Central memory CD8-positive, alpha-beta T cell (primary cell): ENCODE measurements at regions not wholly inside any gene's neighbourhood (a gene's known extent, or its start where the extent isn't known, plus 50 kb on each side); places are given as distances from the start of the nearest gene placed in this dataset.

Source experiments
- ATAC-seq: fragments of 150-1000 bp; cut with Tn5 transposase; replicated peaks from 2 replicates; pipeline ENCODE4 v1.10.0; 2022; ENCODE audit warnings: mild to moderate bottlenecking, moderate FRiP score, moderate number of reproducible peaks; ENCODE audit not compliant: poor library complexity, severe bottlenecking; ENCODE audit errors: extremely low read depth
- DNase-seq, 2 donors: peaks; one replicate each; pipeline ENCODE4 v3.0.0; 2021; ENCODE audit warnings: low spot score in 2 of 2
- H3K27ac Mint-ChIP-seq: one replicate; pipeline ENCODE4 v1.8.0; 2022; ENCODE audit warnings: low read depth, mild to moderate bottlenecking, moderate library complexity, mixed read lengths
- H3K27me3 Mint-ChIP-seq: one replicate; pipeline ENCODE4 v1.8.0; 2022; ENCODE audit warnings: mixed read lengths
- H3K36me3 Mint-ChIP-seq: one replicate; pipeline ENCODE4 v1.8.0; 2022; ENCODE audit warnings: mild to moderate bottlenecking, moderate library complexity, mixed read lengths; ENCODE audit not compliant: insufficient read depth
- H3K4me1 Mint-ChIP-seq: one replicate; pipeline ENCODE4 v1.8.0; 2022; ENCODE audit warnings: mixed read lengths
- H3K4me3 Mint-ChIP-seq: one replicate; pipeline ENCODE4 v1.8.0; 2022; ENCODE audit warnings: mild to moderate bottlenecking, moderate library complexity, mixed read lengths
- H3K9me3 Mint-ChIP-seq: one replicate; pipeline ENCODE4 v1.8.0; 2022; ENCODE audit warnings: mixed read lengths

- Mint-ChIP-seq H3K4me1 (no peaks in the 10 kb centered on the region), H3K27ac (no peak overlapping the region), H3K27me3 (peaks cover 15% of the 10 kb centered on the region), H3K9me3 (no peaks in the 10 kb centered on the region), H3K36me3 (peaks cover 1% of the 10 kb centered on the region), H3K4me3 (no peak overlapping the region)
- DNase-seq = no peak
- no peak for ATAC-seq
Measured at GRCh38 chr7:85074-85882, 107.1 kb upstream of the FAM20C start.

GRCh38 chr7:85883-86515, 106.4 kb upstream of the FAM20C start:
- no peak for DNase-seq
- Mint-ChIP-seq H3K27ac (no peak overlapping the region), H3K9me3 (no peaks in the 10 kb centered on the region), H3K36me3 (peaks cover 1% of the 10 kb centered on the region), H3K27me3 (peaks cover 9% of the 10 kb centered on the region), H3K4me3 (no peak overlapping the region), H3K4me1 (no peaks in the 10 kb centered on the region)
- no peak for ATAC-seq

- Mint-ChIP-seq H3K4me3 (no peak overlapping the region), H3K36me3 (peaks cover 1% of the 10 kb centered on the region), H3K27me3 (peaks cover 2% of the 10 kb centered on the region), H3K4me1 (no peaks in the 10 kb centered on the region), H3K9me3 (no peaks in the 10 kb centered on the region), H3K27ac (no peak overlapping the region)
- DNase-seq (no peak), ATAC-seq (no peak)
Measured at GRCh38 chr7:86629-87028, 105.7 kb upstream of the FAM20C start.

GRCh38 chr7:87047-87446, 105.3 kb upstream of the FAM20C start:
- no peaks in the 10 kb centered on the region for H3K4me1 Mint-ChIP-seq
- H3K4me3 Mint-ChIP-seq = no peak overlapping the region

GRCh38 chr7:87671-88070, 104.7 kb upstream of the FAM20C start:
- H3K4me1 Mint-ChIP-seq = no peaks in the 10 kb centered on the region

More at GRCh38 chr7:87047-87446, 105.3 kb upstream of the FAM20C start:
- ATAC-seq (no peak), DNase-seq (no peak)
- Mint-ChIP-seq H3K9me3 (no peaks in the 10 kb centered on the region), H3K27me3 (no peaks in the 10 kb centered on the region), H3K27ac (no peak overlapping the region), H3K36me3 (peaks cover 1% of the 10 kb centered on the region)

GRCh38 chr7:88095-88926, 104.1 kb upstream of the FAM20C start:
- H3K9me3 Mint-ChIP-seq = no peaks in the 10 kb centered on the region
- H3K27ac Mint-ChIP-seq = no peak overlapping the region
- ATAC-seq (no peak), DNase-seq (no peak)
- H3K27me3 Mint-ChIP-seq = peaks cover 13% of the 10 kb centered on the region
- H3K36me3 Mint-ChIP-seq = peaks cover 1% of the 10 kb centered on the region
- no peaks in the 10 kb centered on the region for H3K4me1 Mint-ChIP-seq
- H3K4me3 Mint-ChIP-seq = no peak overlapping the region

More at GRCh38 chr7:87671-88070, 104.7 kb upstream of the FAM20C start:
- Mint-ChIP-seq H3K27ac (no peak overlapping the region), H3K36me3 (peaks cover 1% of the 10 kb centered on the region), H3K4me3 (no peak overlapping the region), H3K9me3 (no peaks in the 10 kb centered on the region), H3K27me3 (peaks cover 6% of the 10 kb centered on the region)
- no peak for DNase-seq
- ATAC-seq = no peak

GRCh38 chr7:88927-89231, 103.5 kb upstream of the FAM20C start:
- Mint-ChIP-seq H3K9me3 (no peaks in the 10 kb centered on the region), H3K4me1 (no peaks in the 10 kb centered on the region), H3K4me3 (no peak overlapping the region), H3K36me3 (peaks cover 1% of the 10 kb centered on the region), H3K27me3 (peaks cover 18% of the 10 kb centered on the region), H3K27ac (no peak overlapping the region)
- DNase-seq = no peak
- no peak for ATAC-seq

GRCh38 chr7:89232-90019, 102.9 kb upstream of the FAM20C start:
- Mint-ChIP-seq H3K27ac (no peak overlapping the region), H3K27me3 (peaks cover 24% of the 10 kb centered on the region), H3K36me3 (peaks cover 1% of the 10 kb centered on the region), H3K4me3 (no peak overlapping the region), H3K4me1 (no peaks in the 10 kb centered on the region), H3K9me3 (no peaks in the 10 kb centered on the region)
- DNase-seq (no peak), ATAC-seq (no peak)

GRCh38 chr7:90111-91063, 102.0 kb upstream of the FAM20C start:
- Mint-ChIP-seq H3K9me3 (no peaks in the 10 kb centered on the region), H3K27me3 (peaks cover 33% of the 10 kb centered on the region), H3K27ac (no peak overlapping the region), H3K4me1 (no peaks in the 10 kb centered on the region), H3K4me3 (no peak overlapping the region), H3K36me3 (no peaks in the 10 kb centered on the region)
- ATAC-seq = no peak
- DNase-seq = peak in 1 of 2 donors; percentile 1

GRCh38 chr7:91396-92175, 100.8 kb upstream of the FAM20C start:
- H3K4me1 Mint-ChIP-seq = no peaks in the 10 kb centered on the region
- no peak overlapping the region for H3K4me3 Mint-ChIP-seq
- no peaks in the 10 kb centered on the region for H3K9me3 Mint-ChIP-seq
- H3K27ac Mint-ChIP-seq = no peak overlapping the region
- peaks cover 2% of the 10 kb centered on the region for H3K36me3 Mint-ChIP-seq
- H3K27me3 Mint-ChIP-seq = peaks cover 43% of the 10 kb centered on the region
- DNase-seq = peak in 1 of 2 donors; percentile 3
- ATAC-seq = no peak

- ATAC-seq = no peak
- no peaks in the 10 kb centered on the region for H3K9me3 Mint-ChIP-seq
- H3K27ac Mint-ChIP-seq = no peak overlapping the region
- no peaks in the 10 kb centered on the region for H3K4me1 Mint-ChIP-seq
- H3K4me3 Mint-ChIP-seq = no peak overlapping the region
- DNase-seq = no peak
- H3K27me3 Mint-ChIP-seq = peaks cover 43% of the 10 kb centered on the region
- peaks cover 2% of the 10 kb centered on the region for H3K36me3 Mint-ChIP-seq
Measured at GRCh38 chr7:92231-92674, 100.1 kb upstream of the FAM20C start.
